MM.1S (cell line): ENCODE measurements at regions not wholly inside any gene's neighbourhood (a gene's known extent, or its start where the extent isn't known, plus 50 kb on each side); places are given as distances from the start of the nearest gene placed in this dataset.

Experiments used
- EZH2 ChIP-seq: fragments of 300-600 bp; sonication (generic); optimal IDR thresholded peaks from 2 replicates; pipeline ENCODE3; 2017; ENCODE audit warnings: low read depth, mild to moderate bottlenecking, antibody characterized with exemption, low read length, mixed read lengths
- TF ChIP-seq, protein P1 (sequence below): fragments of 300-600 bp; sonication (generic); IDR thresholded peaks from 2 replicates; pipeline ENCODE4 v1.5.1; 2016; ENCODE audit warnings: antibody characterized with exemption, low read length, mixed read lengths

DNA sequence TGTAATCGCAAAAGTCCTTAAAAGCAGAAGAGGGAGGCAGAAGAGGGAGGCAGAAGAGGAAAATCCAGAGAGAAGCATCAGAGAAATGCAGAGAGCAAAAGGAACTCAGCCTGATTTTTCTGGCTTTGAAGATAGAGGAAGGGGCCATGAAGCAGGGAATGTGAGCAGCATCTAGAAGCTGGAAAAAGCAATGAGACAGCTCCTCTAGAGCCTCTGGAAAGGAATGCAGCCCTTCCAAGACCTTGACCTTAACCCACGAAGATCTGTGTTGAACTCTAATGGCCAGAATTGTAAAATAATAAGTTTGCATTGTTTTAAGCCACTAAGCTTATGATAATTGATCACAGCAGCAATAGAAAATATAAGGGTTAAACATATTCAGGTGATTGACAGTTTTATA lies 159.6 kb downstream of the ATPSCKMT start:
- TF ChIP-seq, protein P1, sequence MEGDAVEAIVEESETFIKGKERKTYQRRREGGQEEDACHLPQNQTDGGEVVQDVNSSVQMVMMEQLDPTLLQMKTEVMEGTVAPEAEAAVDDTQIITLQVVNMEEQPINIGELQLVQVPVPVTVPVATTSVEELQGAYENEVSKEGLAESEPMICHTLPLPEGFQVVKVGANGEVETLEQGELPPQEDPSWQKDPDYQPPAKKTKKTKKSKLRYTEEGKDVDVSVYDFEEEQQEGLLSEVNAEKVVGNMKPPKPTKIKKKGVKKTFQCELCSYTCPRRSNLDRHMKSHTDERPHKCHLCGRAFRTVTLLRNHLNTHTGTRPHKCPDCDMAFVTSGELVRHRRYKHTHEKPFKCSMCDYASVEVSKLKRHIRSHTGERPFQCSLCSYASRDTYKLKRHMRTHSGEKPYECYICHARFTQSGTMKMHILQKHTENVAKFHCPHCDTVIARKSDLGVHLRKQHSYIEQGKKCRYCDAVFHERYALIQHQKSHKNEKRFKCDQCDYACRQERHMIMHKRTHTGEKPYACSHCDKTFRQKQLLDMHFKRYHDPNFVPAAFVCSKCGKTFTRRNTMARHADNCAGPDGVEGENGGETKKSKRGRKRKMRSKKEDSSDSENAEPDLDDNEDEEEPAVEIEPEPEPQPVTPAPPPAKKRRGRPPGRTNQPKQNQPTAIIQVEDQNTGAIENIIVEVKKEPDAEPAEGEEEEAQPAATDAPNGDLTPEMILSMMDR: no peak
- TF ChIP-seq EZH2: no peak
